ENCODE measurements at regions not wholly inside any gene's neighbourhood (a gene's known extent, or its start where the extent isn't known, plus 50 kb on each side); places are given as distances from the start of the nearest gene placed in this dataset.

GRCh38 chr7:50865450-50865849 lies 82.8 kb upstream of the GRB10 start:
- Mint-ChIP-seq H3K4me1 (ENCODE audit: low read depth) (peaks cover 21% of the 10 kb centered on the region), H3K27me3 (ENCODE audit: insufficient read depth) (peaks cover 20% of the 10 kb centered on the region), H3K9me3 (no peaks in the 10 kb centered on the region), H3K4me3 (no peak overlapping the region), H3K27ac (no peak overlapping the region), H3K36me3 (ENCODE audit: low read depth) (no peaks in the 10 kb centered on the region)
- DNase-seq = no peak
- TF ChIP-seq, protein P1, sequence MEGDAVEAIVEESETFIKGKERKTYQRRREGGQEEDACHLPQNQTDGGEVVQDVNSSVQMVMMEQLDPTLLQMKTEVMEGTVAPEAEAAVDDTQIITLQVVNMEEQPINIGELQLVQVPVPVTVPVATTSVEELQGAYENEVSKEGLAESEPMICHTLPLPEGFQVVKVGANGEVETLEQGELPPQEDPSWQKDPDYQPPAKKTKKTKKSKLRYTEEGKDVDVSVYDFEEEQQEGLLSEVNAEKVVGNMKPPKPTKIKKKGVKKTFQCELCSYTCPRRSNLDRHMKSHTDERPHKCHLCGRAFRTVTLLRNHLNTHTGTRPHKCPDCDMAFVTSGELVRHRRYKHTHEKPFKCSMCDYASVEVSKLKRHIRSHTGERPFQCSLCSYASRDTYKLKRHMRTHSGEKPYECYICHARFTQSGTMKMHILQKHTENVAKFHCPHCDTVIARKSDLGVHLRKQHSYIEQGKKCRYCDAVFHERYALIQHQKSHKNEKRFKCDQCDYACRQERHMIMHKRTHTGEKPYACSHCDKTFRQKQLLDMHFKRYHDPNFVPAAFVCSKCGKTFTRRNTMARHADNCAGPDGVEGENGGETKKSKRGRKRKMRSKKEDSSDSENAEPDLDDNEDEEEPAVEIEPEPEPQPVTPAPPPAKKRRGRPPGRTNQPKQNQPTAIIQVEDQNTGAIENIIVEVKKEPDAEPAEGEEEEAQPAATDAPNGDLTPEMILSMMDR (IDR thresholded peaks at IDR 0.05) = no peak

DNA sequence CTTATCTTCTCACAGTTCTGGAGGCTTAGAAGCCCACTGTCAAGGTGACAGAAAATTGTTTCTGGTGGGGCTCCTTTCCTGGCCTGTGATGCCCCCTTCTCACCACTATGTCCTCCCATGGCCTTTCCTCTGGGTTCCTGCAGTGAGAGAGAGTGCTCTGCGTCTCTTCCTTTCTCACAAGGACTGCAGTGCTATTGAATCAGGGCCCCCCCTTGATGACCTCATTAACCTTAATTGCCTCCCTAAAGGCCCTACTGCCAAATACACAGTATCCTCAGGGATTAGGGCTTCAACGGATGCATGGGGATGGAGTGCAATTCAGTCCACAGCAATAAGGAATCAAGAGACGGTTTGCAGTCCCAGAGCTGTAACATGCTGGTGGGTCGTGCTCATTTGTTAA lies 82.0 kb upstream of the GRB10 start:
- Mint-ChIP-seq H3K9me3 (no peaks in the 10 kb centered on the region), H3K36me3 (ENCODE audit: low read depth) (no peaks in the 10 kb centered on the region), H3K4me1 (ENCODE audit: low read depth) (peaks cover 18% of the 10 kb centered on the region), H3K4me3 (no peak overlapping the region), H3K27ac (no peak overlapping the region), H3K27me3 (ENCODE audit: insufficient read depth) (peaks cover 23% of the 10 kb centered on the region)
- TF ChIP-seq, protein P1 (IDR thresholded peaks at IDR 0.05) = no peak
- DNase-seq = no peak

GRCh38 chr7:50863053-50863452 lies 80.4 kb upstream of the GRB10 start:
- TF ChIP-seq, protein P1 (IDR thresholded peaks at IDR 0.05) = no peak
- Mint-ChIP-seq H3K27ac (no peak overlapping the region), H3K4me3 (no peak overlapping the region), H3K9me3 (no peaks in the 10 kb centered on the region), H3K36me3 (ENCODE audit: low read depth) (no peaks in the 10 kb centered on the region), H3K4me1 (ENCODE audit: low read depth) (peaks cover 2% of the 10 kb centered on the region), H3K27me3 (ENCODE audit: insufficient read depth) (peaks cover 38% of the 10 kb centered on the region)
- DNase-seq = no peak

- Mint-ChIP-seq H3K4me3 (no peak overlapping the region), H3K27me3 (ENCODE audit: insufficient read depth) (peaks cover 42% of the 10 kb centered on the region), H3K9me3 (no peaks in the 10 kb centered on the region), H3K4me1 (ENCODE audit: low read depth) (no peaks in the 10 kb centered on the region), H3K36me3 (ENCODE audit: low read depth) (no peaks in the 10 kb centered on the region), H3K27ac (no peak overlapping the region)
- DNase-seq = no peak
- TF ChIP-seq, protein P1 (IDR thresholded peaks at IDR 0.05) = no peak
Observed at GRCh38 chr7:50862302-50862701, 79.6 kb upstream of the GRB10 start.

DNA sequence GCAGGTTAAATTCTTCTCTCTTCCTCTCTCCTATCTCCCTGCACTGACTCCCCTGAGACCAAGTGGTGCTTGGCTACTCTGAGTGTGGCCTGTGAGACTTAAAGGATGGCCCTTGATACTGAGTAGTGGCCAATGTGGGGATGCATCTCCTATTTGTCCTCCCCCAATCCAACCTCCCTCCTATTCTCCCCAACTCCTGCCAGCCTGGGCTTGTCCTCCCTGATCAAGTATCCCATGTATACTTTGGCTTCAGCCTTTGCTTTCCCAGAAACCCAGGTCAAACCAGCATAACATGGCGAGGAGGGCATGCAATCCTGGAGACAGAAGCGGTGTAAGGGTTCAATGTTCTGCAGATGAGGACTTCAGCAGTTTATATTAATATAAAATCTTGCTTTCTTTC lies 77.9 kb upstream of the GRB10 start:
- Mint-ChIP-seq H3K27ac (no peak overlapping the region), H3K27me3 (ENCODE audit: insufficient read depth) (peaks cover 49% of the 10 kb centered on the region), H3K36me3 (ENCODE audit: low read depth) (no peaks in the 10 kb centered on the region), H3K4me3 (no peak overlapping the region), H3K9me3 (no peaks in the 10 kb centered on the region), H3K4me1 (ENCODE audit: low read depth) (no peaks in the 10 kb centered on the region)
- no peak for DNase-seq
- TF ChIP-seq, protein P1 (IDR thresholded peaks at IDR 0.05) = no peak

GRCh38 chr7:50860174-50860573 lies 77.5 kb upstream of the GRB10 start:
- no peak for DNase-seq
- no peak overlapping the region for H3K4me3 Mint-ChIP-seq
- H3K27me3 Mint-ChIP-seq (ENCODE audit: insufficient read depth) = peaks cover 52% of the 10 kb centered on the region
- no peaks in the 10 kb centered on the region for H3K36me3 Mint-ChIP-seq (ENCODE audit: low read depth)
- no peaks in the 10 kb centered on the region for H3K9me3 Mint-ChIP-seq
- TF ChIP-seq, protein P1 (IDR thresholded peaks at IDR 0.05) = no peak
- no peaks in the 10 kb centered on the region for H3K4me1 Mint-ChIP-seq (ENCODE audit: low read depth)
- no peak overlapping the region for H3K27ac Mint-ChIP-seq

Data from HFFc6 (cell line).